Activated T-cell treated with anti-CD3 and anti-CD28 coated beads for 48 hours (primary cell): ENCODE measurements at regions not wholly inside any gene's neighbourhood (a gene's known extent, or its start where the extent isn't known, plus 50 kb on each side); places are given as distances from the start of the nearest gene placed in this dataset.

Experiments
- DNase-seq: peaks from one replicate; pipeline ENCODE4 v3.0.0-alpha.2; 2020; ENCODE audit warnings: low read depth

GRCh38 chr6:138695193-138695592, 78.4 kb upstream of the CCDC28A start:
- DNase-seq: no peak

- no peak for DNase-seq
These were observed 59.1 kb upstream of the CCDC28A start for GRCh38 chr6:138714493-138714892.

GRCh38 chr6:138716013-138716412, 57.6 kb upstream of the CCDC28A start:
- no peak for DNase-seq

- no peak for DNase-seq
These were observed 56.5 kb upstream of the CCDC28A start for GRCh38 chr6:138716971-138717665.

- no peak for DNase-seq
These were observed 54.4 kb upstream of the CCDC28A start for GRCh38 chr6:138719011-138719635.

GRCh38 chr6:138719744-138720143, 53.8 kb upstream of the CCDC28A start:
- DNase-seq: no peak

GRCh38 chr6:138722425-138723371, 50.9 kb upstream of the CCDC28A start:
- DNase-seq: no peak
